ENCODE measurements at regions not wholly inside any gene's neighbourhood (a gene's known extent, or its start where the extent isn't known, plus 50 kb on each side); places are given as distances from the start of the nearest gene placed in this dataset.

DNA sequence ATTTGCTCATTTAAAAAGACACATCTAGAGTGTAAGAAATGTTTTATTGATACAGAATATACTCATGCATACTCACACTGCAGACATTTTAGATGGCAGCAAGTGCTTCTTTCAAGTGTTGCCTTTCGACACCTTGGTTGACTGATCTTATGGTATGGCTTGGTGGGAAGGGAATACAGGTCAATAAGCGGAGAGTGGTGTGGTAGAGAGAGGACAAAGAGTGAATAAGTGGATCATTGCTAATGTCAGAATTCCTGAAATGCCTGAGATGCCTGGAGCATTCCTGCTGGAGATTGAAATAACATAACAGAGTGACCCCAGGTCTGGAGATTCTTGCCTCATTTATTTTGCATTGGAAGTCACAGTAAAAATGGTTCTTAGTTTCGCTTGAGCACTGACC, 76.7 kb downstream of the RND3 start:
- ChIA-PET POLR2A (no interaction called here), CTCF (interaction anchor here (1.0 to 1.6 kb wide), 3 partner anchors 14 to 828 kb away, joined by 3 to 11 read pairs (median 8); no protein-coding TSS in a partner anchor)
- H3K27ac ChIP-seq (ENCODE audit: insufficient read depth, low read depth, low read length) = peak overlapping the region; percentile 95
- H3K36me3 ChIP-seq (ENCODE audit: control insufficient read depth in 2 of 2, extremely low read depth in 1 of 2, insufficient read depth in 2 of 2, low read length in 2 of 2) = no peaks in the 10 kb centered on the region
- no peaks in the 10 kb centered on the region for H3K27me3 ChIP-seq (ENCODE audit: control insufficient read depth in 2 of 2, insufficient read depth in 2 of 2, low read length in 2 of 2)
- no TSS peak for BruUV-seq (replicated peaks)
- FAIRE-seq = peak; percentile 95
- peak overlapping the region; percentile 53 for H3K4me2 ChIP-seq (ENCODE audit: insufficient read depth, low read length)
- no peaks in the 10 kb centered on the region for H3K9me1 ChIP-seq (replicated peaks; ENCODE audit: control insufficient read depth, extremely low read depth, insufficient read depth, low read length)
- H3K4me1 ChIP-seq (ENCODE audit: control insufficient read depth, extremely low read depth, insufficient read depth, low read length) = peaks cover 40% of the 10 kb centered on the region
- DNase-seq (ENCODE audit: low read depth, low spot score) = peak; percentile 85
- H3K79me2 ChIP-seq (ENCODE audit: control insufficient read depth, insufficient read depth, low read length) = no peaks in the 10 kb centered on the region
- intact Hi-C loops (cut with micrococcal nuclease) = loop anchor here (1.0 to 5.0 kb wide), 7 partner anchors 53 to 814 kb away; partner anchors contain the start of gene RND3
- dilution Hi-C loops (cut with MboI; ENCODE audit: extremely low pct_ligation_motif_present, low sequenced_read_pairs) = no loop called here
- peak overlapping the region; percentile 73 for H3K9ac ChIP-seq (replicated peaks; ENCODE audit: extremely low read depth, insufficient read depth, low read length)
- peak overlapping the region; percentile 81 for H2AFZ ChIP-seq (ENCODE audit: low read depth, low read length)
- H3K4me3 ChIP-seq (replicated peaks in 1 of 3; ENCODE audit: insufficient read depth in 1 of 3, low read depth in 1 of 3, low read length in 3 of 3) = no peak overlapping the region
- no peaks in the 10 kb centered on the region for H4K20me1 ChIP-seq (replicated peaks; ENCODE audit: control insufficient read depth, extremely low read depth, insufficient read depth, low read length)
- TF ChIP-seq GATA2 (IDR thresholded peaks at IDR 0.05; ENCODE audit: insufficient read depth, insufficient read length, low read depth, low read length) (peak; percentile 67), FOS (IDR thresholded peaks at IDR 0.05; ENCODE audit: borderline replicate concordance, insufficient read depth, low read length) (no peak), JUN (IDR thresholded peaks at IDR 0.05; ENCODE audit: borderline replicate concordance, insufficient read depth, insufficient read length, low read depth) (peak; percentile 72), POLR2A (IDR thresholded peaks at IDR 0.05; ENCODE audit: low read depth, low read length) (peak; percentile 39), POLR2AphosphoS5 (IDR thresholded peaks at IDR 0.05; ENCODE audit: insufficient read depth, low read depth, low read length) (peak; percentile 90), MYC (IDR thresholded peaks at IDR 0.05; ENCODE audit: low read depth, low read length) (no peak), EZH2 (IDR thresholded peaks at IDR 0.05; ENCODE audit: borderline replicate concordance, low read depth, low read length, severe bottlenecking) (no peak)
- TF ChIP-seq, protein P1, sequence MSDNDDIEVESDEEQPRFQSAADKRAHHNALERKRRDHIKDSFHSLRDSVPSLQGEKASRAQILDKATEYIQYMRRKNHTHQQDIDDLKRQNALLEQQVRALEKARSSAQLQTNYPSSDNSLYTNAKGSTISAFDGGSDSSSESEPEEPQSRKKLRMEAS (IDR thresholded peaks at IDR 0.05; ENCODE audit: insufficient read depth, insufficient read length) = no peak
- TF ChIP-seq, protein P2, sequence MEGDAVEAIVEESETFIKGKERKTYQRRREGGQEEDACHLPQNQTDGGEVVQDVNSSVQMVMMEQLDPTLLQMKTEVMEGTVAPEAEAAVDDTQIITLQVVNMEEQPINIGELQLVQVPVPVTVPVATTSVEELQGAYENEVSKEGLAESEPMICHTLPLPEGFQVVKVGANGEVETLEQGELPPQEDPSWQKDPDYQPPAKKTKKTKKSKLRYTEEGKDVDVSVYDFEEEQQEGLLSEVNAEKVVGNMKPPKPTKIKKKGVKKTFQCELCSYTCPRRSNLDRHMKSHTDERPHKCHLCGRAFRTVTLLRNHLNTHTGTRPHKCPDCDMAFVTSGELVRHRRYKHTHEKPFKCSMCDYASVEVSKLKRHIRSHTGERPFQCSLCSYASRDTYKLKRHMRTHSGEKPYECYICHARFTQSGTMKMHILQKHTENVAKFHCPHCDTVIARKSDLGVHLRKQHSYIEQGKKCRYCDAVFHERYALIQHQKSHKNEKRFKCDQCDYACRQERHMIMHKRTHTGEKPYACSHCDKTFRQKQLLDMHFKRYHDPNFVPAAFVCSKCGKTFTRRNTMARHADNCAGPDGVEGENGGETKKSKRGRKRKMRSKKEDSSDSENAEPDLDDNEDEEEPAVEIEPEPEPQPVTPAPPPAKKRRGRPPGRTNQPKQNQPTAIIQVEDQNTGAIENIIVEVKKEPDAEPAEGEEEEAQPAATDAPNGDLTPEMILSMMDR (IDR thresholded peaks at IDR 0.05; ENCODE audit: extremely low read depth in 1 of 2, insufficient read depth in 1 of 2, low read depth in 1 of 2, low read length in 2 of 2) = no peak
- no peaks in the 10 kb centered on the region for H3K9me3 ChIP-seq (replicated peaks; ENCODE audit: control insufficient read depth, insufficient read depth, low read length)
